GM21447 (cell line): ENCODE measurements at regions not wholly inside any gene's neighbourhood (a gene's known extent, or its start where the extent isn't known, plus 50 kb on each side); places are given as distances from the start of the nearest gene placed in this dataset.

Source experiments
- ATAC-seq: cut with Tn5 transposase; IDR thresholded peaks from one replicate; pipeline ENCODE4 v1.9.1; 2021; ENCODE audit not compliant: unreplicated experiment

- ATAC-seq, result no peak
Measured at GRCh38 chr2:129252781-129253460, 726.5 kb upstream of the RAB6C start.

GRCh38 chr2:129253461-129253812 is 726.0 kb upstream of the RAB6C start:
- no peak for ATAC-seq

GRCh38 chr2:129254718-129255117 is 724.7 kb upstream of the RAB6C start:
- ATAC-seq, result no peak

GRCh38 chr2:129255610-129256313 is 723.7 kb upstream of the RAB6C start:
- no peak for ATAC-seq

GRCh38 chr2:129256642-129257041 is 722.8 kb upstream of the RAB6C start:
- ATAC-seq, result no peak

GRCh38 chr2:129262934-129263333 is 716.5 kb upstream of the RAB6C start:
- ATAC-seq, result no peak

- no peak for ATAC-seq
Measured at GRCh38 chr2:129263939-129264338, 715.5 kb upstream of the RAB6C start.

- ATAC-seq, result no peak
Measured at GRCh38 chr2:129267559-129267958, 711.9 kb upstream of the RAB6C start.

- no peak for ATAC-seq
Measured at GRCh38 chr2:129273266-129274037, 706.0 kb upstream of the RAB6C start.

- no peak for ATAC-seq
Measured at GRCh38 chr2:129274038-129274415, 705.4 kb upstream of the RAB6C start.

GRCh38 chr2:129274918-129275317 is 704.5 kb upstream of the RAB6C start:
- no peak for ATAC-seq

GRCh38 chr2:129275706-129276105 is 703.8 kb upstream of the RAB6C start:
- no peak for ATAC-seq

GRCh38 chr2:129276978-129277584 is 702.4 kb upstream of the RAB6C start:
- no peak for ATAC-seq

GRCh38 chr2:129277585-129277981 is 701.9 kb upstream of the RAB6C start:
- no peak for ATAC-seq

- no peak for ATAC-seq
Measured at GRCh38 chr2:129281791-129282530, 697.5 kb upstream of the RAB6C start.

GRCh38 chr2:129285012-129285411 is 694.5 kb upstream of the RAB6C start:
- ATAC-seq, result no peak

- ATAC-seq, result no peak
Measured at GRCh38 chr2:129293326-129293725, 686.1 kb upstream of the RAB6C start.

- no peak for ATAC-seq
Measured at GRCh38 chr2:129296396-129296795, 683.1 kb upstream of the RAB6C start.

GRCh38 chr2:129296806-129297205 is 682.7 kb upstream of the RAB6C start:
- ATAC-seq, result no peak

- no peak for ATAC-seq
Measured at GRCh38 chr2:129297430-129297829, 682.0 kb upstream of the RAB6C start.

GRCh38 chr2:129299338-129299737 is 680.1 kb upstream of the RAB6C start:
- ATAC-seq, result no peak
